H9 (cell line): ENCODE measurements at regions not wholly inside any gene's neighbourhood (a gene's known extent, or its start where the extent isn't known, plus 50 kb on each side); places are given as distances from the start of the nearest gene placed in this dataset.

ENCODE experiments used
- DNase-seq: peaks from one replicate; pipeline ENCODE4 v3.0.0-alpha.2; 2017
- H2AFZ ChIP-seq: one replicate; pipeline ENCODE4 v1.6.1; 2013; ENCODE audit warnings: mild to moderate bottlenecking, low read length, control low read depth, moderate library complexity
- H2AK5ac ChIP-seq: 2 replicates; pipeline ENCODE4 v1.6.1; 2013; ENCODE audit warnings: low read length, control low read depth, mixed read lengths; ENCODE audit not compliant: insufficient read length
- H2BK120ac ChIP-seq: one replicate; pipeline ENCODE4 v1.6.1; 2013; ENCODE audit warnings: low read depth, mild to moderate bottlenecking, low read length, control low read depth, inconsistent platforms; ENCODE audit not compliant: poor library complexity, severe bottlenecking
- H2BK12ac ChIP-seq: 2 replicates; pipeline ENCODE4 v1.6.1; 2013; ENCODE audit warnings: low read length, control low read depth, mixed read lengths, low read depth; ENCODE audit not compliant: insufficient read length
- H2BK15ac ChIP-seq: 2 replicates; pipeline ENCODE4 v1.6.1; 2013; ENCODE audit warnings: low read depth, low read length, control low read depth
- H2BK20ac ChIP-seq: one replicate; pipeline ENCODE4 v1.6.1; 2013; ENCODE audit warnings: low read depth, mild to moderate bottlenecking, low read length, control low read depth, inconsistent platforms; ENCODE audit not compliant: poor library complexity, severe bottlenecking
- H2BK5ac ChIP-seq: 2 replicates; pipeline ENCODE4 v1.6.1; 2013; ENCODE audit warnings: low read length, control low read depth, mixed read lengths; ENCODE audit not compliant: insufficient read length
- H3K14ac ChIP-seq: 2 replicates; pipeline ENCODE4 v1.6.1; 2013; ENCODE audit warnings: low read length, control low read depth; ENCODE audit not compliant: insufficient read depth
- H3K18ac ChIP-seq: 2 replicates; pipeline ENCODE4 v1.6.1; 2013; ENCODE audit warnings: low read depth, mild to moderate bottlenecking, mixed read lengths, low read length, control low read depth; ENCODE audit not compliant: insufficient read length
- H3K23ac ChIP-seq: 2 replicates; pipeline ENCODE4 v1.6.1; 2013; ENCODE audit warnings: low read length, control low read depth, mixed read lengths, low read depth; ENCODE audit not compliant: insufficient read length
- H3K23me2 ChIP-seq: 2 replicates; pipeline ENCODE4 v1.6.1; 2013; ENCODE audit warnings: low read depth, mild to moderate bottlenecking, mixed read lengths, low read length, control low read depth; ENCODE audit not compliant: insufficient read length, poor library complexity, severe bottlenecking
- H3K27ac ChIP-seq: 2 replicates; pipeline ENCODE4 v1.5.1; 2013; ENCODE audit warnings: low read length, control low read depth, mixed read lengths, low read depth; ENCODE audit not compliant: insufficient read length
- H3K27me3 ChIP-seq: 2 replicates; pipeline ENCODE4 v1.6.1; 2013; ENCODE audit warnings: low read length, control low read depth, inconsistent platforms; ENCODE audit not compliant: insufficient read depth
- H3K4ac ChIP-seq: 2 replicates; pipeline ENCODE4 v1.6.1; 2013; ENCODE audit warnings: low read depth, mild to moderate bottlenecking, control low read depth, inconsistent platforms, low read length, moderate library complexity
- H3K4me1 ChIP-seq: 2 replicates; pipeline ENCODE4 v1.6.1; 2013; ENCODE audit warnings: low read length, control low read depth, inconsistent platforms; ENCODE audit not compliant: insufficient read depth
- H3K4me2 ChIP-seq: 2 replicates; pipeline ENCODE4 v1.6.1; 2013; ENCODE audit warnings: low read length, control low read depth, mixed read lengths; ENCODE audit not compliant: insufficient read length, insufficient read depth
- H3K56ac ChIP-seq: 2 replicates; pipeline ENCODE4 v1.6.1; 2013; ENCODE audit warnings: low read depth, mild to moderate bottlenecking, mixed read lengths, low read length, control low read depth; ENCODE audit not compliant: insufficient read length
- H3K79me1 ChIP-seq: 2 replicates; pipeline ENCODE4 v1.6.1; 2013; ENCODE audit warnings: low read depth, mild to moderate bottlenecking, moderate library complexity, low read length, control low read depth, inconsistent platforms; ENCODE audit not compliant: insufficient read depth, poor library complexity, severe bottlenecking
- H3K79me2 ChIP-seq: 2 replicates; pipeline ENCODE4 v1.6.1; 2013; ENCODE audit warnings: low read length, control low read depth, inconsistent platforms; ENCODE audit not compliant: insufficient read depth
- H3K9ac ChIP-seq: 2 replicates; pipeline ENCODE4 v1.6.1; 2013; ENCODE audit warnings: low read length, control low read depth, mixed read lengths; ENCODE audit not compliant: insufficient read length; ENCODE audit errors: extremely low read depth
- H3K9me3 ChIP-seq: one replicate; pipeline ENCODE4 v1.6.1; 2013; ENCODE audit warnings: low read depth, low read length, inconsistent platforms; ENCODE audit not compliant: control insufficient read depth
- H3T11ph ChIP-seq: one replicate; pipeline ENCODE4 v1.6.1; 2013; ENCODE audit warnings: mild to moderate bottlenecking, low read length, control low read depth, inconsistent platforms
- H4K20me1 ChIP-seq: one replicate; pipeline ENCODE4 v1.6.1; 2013; ENCODE audit not compliant: control insufficient read depth, insufficient read length, insufficient read depth
- H4K5ac ChIP-seq: 2 replicates; pipeline ENCODE4 v1.6.1; 2013; ENCODE audit warnings: low read depth, mild to moderate bottlenecking, mixed read lengths, low read length, control low read depth; ENCODE audit not compliant: insufficient read length
- H4K8ac ChIP-seq: replicated peaks from 2 replicates; pipeline ENCODE4 v1.6.1; 2013; ENCODE audit warnings: low read length, control low read depth, mixed read lengths, low read depth; ENCODE audit not compliant: insufficient read length
- H4K91ac ChIP-seq: 2 replicates; pipeline ENCODE4 v1.6.1; 2013; ENCODE audit warnings: low read depth, mild to moderate bottlenecking, moderate library complexity, mixed read lengths, low read length, control low read depth; ENCODE audit not compliant: insufficient read length
- H3K27ac Mint-ChIP-seq, 3 experiments: 2 replicates in 2 of 3; 3 replicates in 1 of 3; pipeline ENCODE4 v1.8.0; 2020 to 2021; ENCODE audit warnings: mixed read lengths in 3 of 3, mild to moderate bottlenecking in 1 of 3, moderate library complexity in 1 of 3
- H3K27me3 Mint-ChIP-seq: 2 replicates; pipeline ENCODE4 v1.8.0; 2021; ENCODE audit warnings: low read depth, mild to moderate bottlenecking, moderate library complexity, mixed read lengths
- H3K36me3 Mint-ChIP-seq, 3 experiments: 2 replicates in 2 of 3; 3 replicates in 1 of 3; pipeline ENCODE4 v1.8.0; 2020 to 2021; ENCODE audit warnings: low read depth in 3 of 3, mixed read lengths in 3 of 3; ENCODE audit not compliant: insufficient read depth in 1 of 3
- H3K4me1 Mint-ChIP-seq, 2 experiments: 2 replicates each; pipeline ENCODE4 v1.8.0; 2020; ENCODE audit warnings: mixed read lengths in 2 of 2
- H3K4me3 Mint-ChIP-seq, 2 experiments: 2 replicates in 1 of 2; 3 replicates in 1 of 2; pipeline ENCODE4 v1.8.0; 2020 to 2021; ENCODE audit warnings: mild to moderate bottlenecking in 2 of 2, mixed read lengths in 2 of 2, moderate library complexity in 1 of 2
- H3K9me3 Mint-ChIP-seq, 2 experiments: 2 replicates in 1 of 2; 3 replicates in 1 of 2; pipeline ENCODE4 v1.8.0; 2020; ENCODE audit warnings: mild to moderate bottlenecking in 2 of 2, mixed read lengths in 2 of 2, moderate library complexity in 1 of 2
- CTCF ChIP-seq: fragments of 200-600 bp; sonication (generic); conservative IDR thresholded peaks from 3 replicates; pipeline ENCODE4 v1.8.0; 2021; ENCODE audit warnings: antibody characterized with exemption, mild to moderate bottlenecking
- WGBS: extraction: QIAGEN DNeasy Blood & Tissue Kit; methylation state at CpG from one replicate; pipeline ENCODE4 v1.1.7; 2013; ENCODE audit warnings: missing lambda C conversion rate, low lambda C conversion rate, mixed read lengths; ENCODE audit not compliant: insufficient read length; ENCODE audit errors: extremely low coverage; 5-methylcytosine and 5-hydroxymethylcytosine counted together

GRCh38 chr1:58246549-58246948 is 300.0 kb downstream of the OMA1 start:
- Histone ChIP-seq H3K79me2 (no peaks in the 10 kb centered on the region), H3K56ac (no peak overlapping the region), H3K4me2 (no peak overlapping the region), H3K79me1 (no peaks in the 10 kb centered on the region), H3K18ac (no peak overlapping the region), H2AK5ac (no peak overlapping the region), H2AFZ (no peak overlapping the region), H2BK5ac (no peak overlapping the region), H3K9ac (no peak overlapping the region), H4K8ac (no peak overlapping the region), H3K14ac (no peak overlapping the region), H3K4ac (no peak overlapping the region), H3K9me3 (no peaks in the 10 kb centered on the region), H2BK120ac (no peak overlapping the region), H3K27me3 (peaks cover 16% of the 10 kb centered on the region), H3K23ac (no peak overlapping the region), H3K23me2 (peaks cover 16% of the 10 kb centered on the region), H3K4me1 (no peaks in the 10 kb centered on the region; the same call in 1 of the 2 replicates), H3K27ac (no peak overlapping the region), H3T11ph (no peak overlapping the region), H2BK12ac (no peak overlapping the region), H2BK20ac (no peak overlapping the region), H4K91ac (no peak overlapping the region), H4K5ac (no peak overlapping the region), H4K20me1 (no peaks in the 10 kb centered on the region), H2BK15ac (no peak overlapping the region)
- Mint-ChIP-seq H3K36me3 (no peaks in the 10 kb centered on the region; a peak in 1 of 7 replicates), H3K4me3 (no peak overlapping the region), H3K27ac (no peak overlapping the region), H3K27me3 (peaks cover 50% of the 10 kb centered on the region), H3K4me1 (peaks cover 28 to 40% of the 10 kb centered on the region in 2 experiments), H3K9me3 (no peaks in the 10 kb centered on the region; a peak in 1 of 5 replicates)
- no peak for DNase-seq
- 100% methylated on average over 3 of the region's 4 CpGs for WGBS
- no peak for TF ChIP-seq CTCF
